Stimulated activated CD4-positive, alpha-beta T cell treated with anti-CD3 and anti-CD28 coated beads, TNF-alpha, amount 100 ng/mL, for 4 hours (primary cell): ENCODE measurements at regions not wholly inside any gene's neighbourhood (a gene's known extent, or its start where the extent isn't known, plus 50 kb on each side); places are given as distances from the start of the nearest gene placed in this dataset.
"Not testable (repeated sequence)": the region's sequence is repeated elsewhere in the genome, so short reads cannot be mapped to it uniquely, and the experiment has no call there.

ENCODE experiments used
- DNase-seq, 3 experiments: peaks; one replicate each; pipeline ENCODE4 v3.0.0-alpha.2; 2020; ENCODE audit warnings: low read depth in 3 of 3

GRCh38 chr2:120498576-120499394 is 152.8 kb downstream of the INHBB start:
- DNase-seq: no peak

- DNase-seq: no peak
Measured at GRCh38 chr2:120499784-120500495, 154.0 kb downstream of the INHBB start.

- DNase-seq: no peak
Measured at GRCh38 chr2:120501591-120501990, 155.7 kb downstream of the INHBB start.

GRCh38 chr2:120502357-120502756 is 156.4 kb downstream of the INHBB start:
- DNase-seq: no peak

GRCh38 chr2:120502761-120503160 is 156.8 kb downstream of the INHBB start:
- DNase-seq: no peak

GRCh38 chr2:120503206-120503792 is 157.4 kb downstream of the INHBB start:
- DNase-seq: no peak

GRCh38 chr2:120503793-120504571 is 158.0 kb downstream of the INHBB start:
- DNase-seq: no peak

- no peak for DNase-seq
Measured at GRCh38 chr2:120504936-120505705, 159.2 kb downstream of the INHBB start.

- DNase-seq: no peak
Measured at GRCh38 chr2:120508567-120509041, 162.7 kb downstream of the INHBB start.

- DNase-seq: no peak
Measured at GRCh38 chr2:120509213-120509815, 163.4 kb downstream of the INHBB start.

- no peak for DNase-seq
Measured at GRCh38 chr2:120509991-120510735, 164.2 kb downstream of the INHBB start.

GRCh38 chr2:120510751-120511395 is 164.9 kb downstream of the INHBB start:
- no peak for DNase-seq

- no peak for DNase-seq
Measured at GRCh38 chr2:120511536-120511935, 165.6 kb downstream of the INHBB start.

- DNase-seq: no peak
Measured at GRCh38 chr2:120511947-120512710, 166.2 kb downstream of the INHBB start.

- no peak for DNase-seq
Measured at GRCh38 chr2:120513776-120514357, 167.9 kb downstream of the INHBB start.

- no peak for DNase-seq
Measured at GRCh38 chr2:120514521-120514920, 168.6 kb downstream of the INHBB start.

GRCh38 chr2:120515066-120515758 is 169.3 kb downstream of the INHBB start:
- not testable (repeated sequence) for DNase-seq
